Right forelimb (tissue), 1 donor: ENCODE measurements at regions not wholly inside any gene's neighbourhood (a gene's known extent, or its start where the extent isn't known, plus 50 kb on each side); places are given as distances from the start of the nearest gene placed in this dataset.
"Not testable (repeated sequence)": the region's sequence is repeated elsewhere in the genome, so short reads cannot be mapped to it uniquely, and the experiment has no call there.

Experiments used
- DNase-seq: peaks from one replicate; pipeline ENCODE4 v3.0.0-alpha.2; 2018

- DNase-seq = no peak
Measured at GRCh38 chr10:123221418-123221817, 67.2 kb downstream of the BUB3 start.

GRCh38 chr10:123222832-123223231 lies 68.6 kb downstream of the BUB3 start:
- DNase-seq = no peak

- DNase-seq = no peak
Measured at GRCh38 chr10:123227706-123228105, 73.5 kb downstream of the BUB3 start.

GRCh38 chr10:123229927-123230630 lies 75.9 kb downstream of the BUB3 start:
- no peak for DNase-seq

- not testable (repeated sequence) for DNase-seq
Measured at GRCh38 chr10:123232879-123233278, 78.7 kb downstream of the BUB3 start.

GRCh38 chr10:123235014-123235413 lies 80.8 kb downstream of the BUB3 start:
- not testable (repeated sequence) for DNase-seq

- DNase-seq = no peak
Measured at GRCh38 chr10:123236126-123236525, 81.9 kb downstream of the BUB3 start.

GRCh38 chr10:123240250-123240649 lies 86.0 kb downstream of the BUB3 start:
- no peak for DNase-seq

GRCh38 chr10:123240776-123241175 lies 86.6 kb downstream of the BUB3 start:
- DNase-seq = no peak

GRCh38 chr10:123241391-123242141 lies 87.4 kb downstream of the BUB3 start:
- no peak for DNase-seq

GRCh38 chr10:123244747-123245146 lies 90.5 kb downstream of the BUB3 start:
- DNase-seq = no peak

- DNase-seq = no peak
Measured at GRCh38 chr10:123245264-123245663, 91.1 kb downstream of the BUB3 start.

GRCh38 chr10:123249894-123250293 lies 95.7 kb downstream of the BUB3 start:
- no peak for DNase-seq

- no peak for DNase-seq
Measured at GRCh38 chr10:123250640-123251039, 96.4 kb downstream of the BUB3 start.

GRCh38 chr10:123252779-123253178 lies 98.6 kb downstream of the BUB3 start:
- no peak for DNase-seq

- not testable (repeated sequence) for DNase-seq
Measured at GRCh38 chr10:123254343-123254742, 100.1 kb downstream of the BUB3 start.

GRCh38 chr10:123257904-123258456 lies 103.8 kb downstream of the BUB3 start:
- no peak for DNase-seq

- DNase-seq = no peak
Measured at GRCh38 chr10:123259081-123259480, 104.9 kb downstream of the BUB3 start.

- DNase-seq = no peak
Measured at GRCh38 chr10:123259791-123260190, 105.6 kb downstream of the BUB3 start.

- DNase-seq = no peak
Measured at GRCh38 chr10:123262456-123262855, 108.3 kb downstream of the BUB3 start.

- no peak for DNase-seq
Measured at GRCh38 chr10:123266971-123267370, 112.8 kb downstream of the BUB3 start.

GRCh38 chr10:123269017-123269552 lies 114.9 kb downstream of the BUB3 start:
- DNase-seq = no peak

- no peak for DNase-seq
Measured at GRCh38 chr10:123269675-123270074, 115.5 kb downstream of the BUB3 start.

GRCh38 chr10:123270221-123270620 lies 116.0 kb downstream of the BUB3 start:
- no peak for DNase-seq
